ENCODE measurements at regions not wholly inside any gene's neighbourhood (a gene's known extent, or its start where the extent isn't known, plus 50 kb on each side); places are given as distances from the start of the nearest gene placed in this dataset.
A peak's percentile ranks its signal among the peaks of the same experiment; 100 is the strongest.
"Not testable (repeated sequence)": the region's sequence is repeated elsewhere in the genome, so short reads cannot be mapped to it uniquely, and the experiment has no call there.

GRCh38 chr17:12195418-12195817 lies 174.7 kb downstream of the MAP2K4 start:
- no peak for DNase-seq

GRCh38 chr17:12201294-12201880 lies 180.7 kb downstream of the MAP2K4 start:
- no peak for DNase-seq

- no peak for DNase-seq
Measured at GRCh38 chr17:12209632-12210191, 189.0 kb downstream of the MAP2K4 start.

- not testable (repeated sequence) for DNase-seq
Measured at GRCh38 chr17:12220714-12221439, 200.2 kb downstream of the MAP2K4 start.

GRCh38 chr17:12222392-12222791 lies 201.7 kb downstream of the MAP2K4 start:
- no peak for DNase-seq

GRCh38 chr17:12227547-12227946 lies 206.9 kb downstream of the MAP2K4 start:
- no peak for DNase-seq

GRCh38 chr17:12229335-12229734 lies 208.7 kb downstream of the MAP2K4 start:
- DNase-seq: peak in 1 of 2 experiments; percentile 12

- DNase-seq: no peak
Measured at GRCh38 chr17:12230481-12231354, 210.0 kb downstream of the MAP2K4 start.

- no peak for DNase-seq
Measured at GRCh38 chr17:12231355-12231682, 210.6 kb downstream of the MAP2K4 start.

- not testable (repeated sequence) for DNase-seq
Measured at GRCh38 chr17:12239021-12239420, 218.3 kb downstream of the MAP2K4 start.

- no peak for DNase-seq
Measured at GRCh38 chr17:12242345-12242954, 221.8 kb downstream of the MAP2K4 start.

GRCh38 chr17:12247761-12248160 lies 227.1 kb downstream of the MAP2K4 start:
- no peak for DNase-seq

- no peak for DNase-seq
Measured at GRCh38 chr17:12250973-12251372, 230.3 kb downstream of the MAP2K4 start.

GRCh38 chr17:12252462-12252861 lies 231.8 kb downstream of the MAP2K4 start:
- no peak for DNase-seq

GRCh38 chr17:12254460-12254859 lies 233.8 kb downstream of the MAP2K4 start:
- no peak for DNase-seq

- DNase-seq: peak; percentile 2 to 7
Measured at GRCh38 chr17:12256380-12256995, 235.8 kb downstream of the MAP2K4 start.

GRCh38 chr17:12257176-12257575 lies 236.5 kb downstream of the MAP2K4 start:
- DNase-seq: no peak

GRCh38 chr17:12261354-12261753 lies 240.7 kb downstream of the MAP2K4 start:
- no peak for DNase-seq

GRCh38 chr17:12269751-12270150 lies 249.1 kb downstream of the MAP2K4 start:
- no peak for DNase-seq

GRCh38 chr17:12277827-12278226 lies 257.1 kb downstream of the MAP2K4 start:
- no peak for DNase-seq

GRCh38 chr17:12282056-12282455 lies 261.4 kb downstream of the MAP2K4 start:
- DNase-seq: no peak

- DNase-seq: no peak
Measured at GRCh38 chr17:12287953-12288352, 267.3 kb downstream of the MAP2K4 start.

- no peak for DNase-seq
Measured at GRCh38 chr17:12290207-12290606, 269.5 kb downstream of the MAP2K4 start.
